HG03354 (cell line): ENCODE measurements at regions not wholly inside any gene's neighbourhood (a gene's known extent, or its start where the extent isn't known, plus 50 kb on each side); places are given as distances from the start of the nearest gene placed in this dataset.

Experiments used
- ATAC-seq: cut with Tn5 transposase; IDR thresholded peaks from one replicate; pipeline ENCODE4 v1.9.1; 2021; ENCODE audit warnings: mild to moderate bottlenecking; ENCODE audit not compliant: unreplicated experiment, poor library complexity, severe bottlenecking

DNA sequence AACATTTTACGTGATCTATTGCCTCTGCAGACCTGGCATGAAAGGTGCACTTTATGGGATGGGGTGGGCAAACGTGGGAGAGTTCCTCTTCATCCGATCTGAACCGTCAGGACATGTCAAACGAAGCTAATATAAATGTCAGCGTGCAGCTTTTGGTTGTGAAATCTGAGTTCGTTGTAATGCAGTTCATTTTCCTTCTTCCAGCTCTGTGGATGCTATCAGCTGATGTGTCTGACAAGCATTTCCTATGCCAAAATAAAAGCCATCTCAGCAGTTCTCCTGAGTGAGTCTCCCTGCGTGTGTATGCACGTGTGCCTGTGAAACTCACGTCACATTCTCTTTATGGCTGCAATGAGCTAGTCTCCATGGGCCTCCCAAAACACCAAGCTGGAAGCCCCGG lies 512.3 kb downstream of the MCTP2 start:
- no peak for ATAC-seq

DNA sequence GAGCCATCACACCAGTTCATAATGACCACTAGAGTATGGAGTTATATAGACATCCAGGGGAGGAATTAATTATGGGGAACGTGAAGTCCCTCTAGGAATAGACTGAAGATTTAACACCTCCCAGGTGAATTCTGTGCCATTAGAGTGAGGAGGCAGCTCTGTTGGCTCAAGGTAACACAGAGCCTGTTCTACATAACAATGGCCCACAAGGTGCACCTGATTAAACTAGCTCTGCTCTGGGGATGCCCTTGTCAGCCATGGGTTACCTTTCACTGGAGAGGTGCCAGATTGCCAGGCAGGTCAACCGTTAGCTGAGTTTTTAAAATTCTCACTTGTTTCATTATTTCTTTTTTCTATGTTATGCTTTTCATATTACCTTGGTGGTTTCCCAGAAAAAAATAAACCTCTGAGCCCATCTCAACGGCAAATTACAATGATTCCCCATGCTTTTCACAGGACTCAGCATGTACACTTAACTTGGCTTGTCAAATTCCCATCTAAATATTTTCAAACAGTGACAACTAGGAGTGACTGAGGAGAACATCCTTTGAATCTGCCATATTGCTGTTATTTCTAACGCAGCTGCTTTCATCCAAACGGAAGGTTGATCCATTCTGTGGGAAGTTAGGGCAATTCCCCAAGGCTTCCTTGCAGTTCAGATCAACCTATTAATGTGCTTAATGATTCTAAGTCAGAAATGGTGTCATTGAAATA lies 512.9 kb downstream of the MCTP2 start:
- no peak for ATAC-seq

DNA sequence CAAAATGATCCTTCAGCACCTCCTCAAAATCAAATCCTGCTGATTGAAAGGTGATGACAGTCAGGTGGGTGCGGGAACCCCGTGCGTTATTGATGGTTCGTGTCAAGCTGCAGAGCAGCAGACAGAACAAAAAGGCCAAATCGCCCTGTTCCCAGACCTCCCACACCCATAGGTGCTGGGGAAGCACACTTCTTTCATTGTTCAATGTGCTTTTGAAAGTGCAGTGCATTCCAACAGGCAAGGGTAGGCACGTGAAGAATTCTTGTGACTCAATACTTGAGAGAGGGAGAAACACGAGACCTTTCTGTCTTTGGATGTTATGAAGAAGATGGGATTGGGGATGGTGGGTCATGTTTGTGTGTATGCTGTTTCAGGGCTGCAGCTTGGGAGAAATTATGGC lies 514.0 kb downstream of the MCTP2 start:
- ATAC-seq: no peak

GRCh38 chr15:94747510-94747909 lies 516.1 kb downstream of the MCTP2 start:
- ATAC-seq: no peak

DNA sequence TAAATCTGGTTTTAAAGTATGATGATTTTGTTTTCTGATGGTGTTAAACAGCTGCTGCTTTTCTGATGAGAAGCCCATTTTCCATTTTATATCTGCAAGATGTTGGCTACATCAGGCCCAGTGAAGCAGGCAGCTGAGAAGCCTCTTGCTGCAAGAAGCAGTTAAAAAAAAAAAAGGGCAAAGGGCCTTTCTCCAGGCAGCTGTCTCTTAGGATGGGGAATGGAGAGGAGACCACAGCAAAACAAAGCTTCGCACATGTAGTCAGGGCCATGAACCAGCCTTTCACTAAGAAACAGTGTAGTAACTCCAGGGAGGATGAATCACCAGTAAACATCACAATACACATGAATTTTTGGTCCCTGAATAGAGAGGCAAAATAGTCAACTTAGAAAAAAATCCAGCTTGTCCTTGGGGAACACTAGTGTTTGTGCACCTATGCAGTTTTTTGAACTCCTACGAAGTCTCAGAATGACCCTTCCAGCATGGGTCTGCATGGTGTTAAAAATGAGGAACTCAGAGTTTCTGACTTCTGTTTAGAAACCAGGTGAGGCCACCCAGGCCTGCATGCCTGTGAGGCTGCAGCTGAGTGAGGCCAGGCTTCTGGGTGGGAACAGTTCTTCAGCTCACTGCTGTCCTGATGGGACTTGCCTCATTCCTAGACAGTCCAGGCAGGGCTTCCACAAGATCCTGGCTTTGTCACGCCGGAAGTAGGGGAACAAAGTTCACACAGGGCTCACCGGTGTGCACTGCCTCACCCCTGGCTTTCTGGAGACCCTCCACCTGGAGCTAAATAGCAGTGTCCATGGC lies 518.7 kb downstream of the MCTP2 start:
- ATAC-seq: no peak

GRCh38 chr15:94760348-94760747 lies 529.0 kb downstream of the MCTP2 start:
- ATAC-seq: no peak

DNA sequence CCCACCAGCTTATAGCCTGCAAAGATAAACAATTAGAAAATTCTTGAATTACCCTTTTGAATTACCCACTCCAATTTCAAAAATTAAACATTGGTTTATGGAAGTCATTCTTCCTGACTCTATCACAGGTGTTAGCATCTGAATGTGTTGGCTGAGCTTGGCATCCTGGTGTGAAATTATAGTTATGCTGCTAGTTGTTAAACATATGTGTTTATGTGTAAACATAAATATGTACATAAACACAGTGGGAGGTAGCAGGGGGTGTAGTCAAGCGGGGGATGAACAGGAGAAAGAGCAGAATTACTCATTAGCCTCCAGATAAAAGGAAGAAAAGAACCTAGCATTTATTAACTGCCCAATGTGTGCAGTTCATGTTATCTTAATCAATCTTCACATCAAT lies 530.2 kb downstream of the MCTP2 start:
- no peak for ATAC-seq

- ATAC-seq: no peak
Observed at GRCh38 chr15:94769089-94769488, 537.7 kb downstream of the MCTP2 start.

- ATAC-seq: no peak
Observed at GRCh38 chr15:94770199-94770598, 538.8 kb downstream of the MCTP2 start.

GRCh38 chr15:94777037-94777436 lies 545.7 kb downstream of the MCTP2 start:
- ATAC-seq: no peak

- ATAC-seq: no peak
Observed at GRCh38 chr15:94778840-94779239, 547.5 kb downstream of the MCTP2 start.

DNA sequence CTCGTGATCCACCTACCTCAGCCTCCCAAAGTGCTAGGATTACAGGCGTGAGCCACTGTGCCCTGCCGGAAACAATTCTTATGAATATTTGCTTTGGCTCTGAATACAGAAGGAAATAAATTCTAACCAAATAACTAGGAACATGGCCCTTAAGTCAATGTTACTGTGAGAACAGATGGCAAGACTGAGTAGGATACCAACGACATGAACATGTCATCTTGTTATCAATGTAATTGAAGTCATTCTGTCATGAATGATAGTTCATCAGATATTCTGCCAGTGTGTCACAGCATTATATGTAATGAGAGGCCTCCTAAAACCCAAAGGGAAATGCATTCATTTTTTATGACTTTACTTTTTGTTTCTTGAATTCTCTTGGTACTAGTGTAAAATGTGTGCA lies 548.8 kb downstream of the MCTP2 start:
- no peak for ATAC-seq

DNA sequence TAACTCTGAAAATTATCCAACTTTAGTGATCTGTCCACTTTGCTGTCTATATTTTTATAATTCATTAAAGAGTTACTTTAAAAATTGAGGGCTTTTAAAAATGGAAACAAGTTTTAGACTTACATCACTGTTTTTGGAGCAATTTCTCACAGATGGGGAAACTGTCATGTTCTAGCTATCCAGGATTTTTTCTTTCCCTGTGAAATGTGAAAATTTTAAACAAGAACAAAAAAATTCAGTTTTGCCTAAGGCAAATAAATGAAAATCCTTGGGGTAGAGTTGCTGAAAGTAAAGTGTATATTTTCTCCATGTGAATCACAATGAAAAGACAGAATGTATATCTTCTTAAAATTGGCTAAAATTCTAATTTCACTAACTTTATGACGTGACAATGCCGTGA lies 553.7 kb downstream of the MCTP2 start:
- no peak for ATAC-seq

- ATAC-seq: no peak
Observed at GRCh38 chr15:94791008-94791407, 559.6 kb downstream of the MCTP2 start.

- ATAC-seq: no peak
Observed at GRCh38 chr15:94791510-94791909, 560.1 kb downstream of the MCTP2 start.

GRCh38 chr15:94792196-94792595 lies 560.8 kb downstream of the MCTP2 start:
- ATAC-seq: no peak

DNA sequence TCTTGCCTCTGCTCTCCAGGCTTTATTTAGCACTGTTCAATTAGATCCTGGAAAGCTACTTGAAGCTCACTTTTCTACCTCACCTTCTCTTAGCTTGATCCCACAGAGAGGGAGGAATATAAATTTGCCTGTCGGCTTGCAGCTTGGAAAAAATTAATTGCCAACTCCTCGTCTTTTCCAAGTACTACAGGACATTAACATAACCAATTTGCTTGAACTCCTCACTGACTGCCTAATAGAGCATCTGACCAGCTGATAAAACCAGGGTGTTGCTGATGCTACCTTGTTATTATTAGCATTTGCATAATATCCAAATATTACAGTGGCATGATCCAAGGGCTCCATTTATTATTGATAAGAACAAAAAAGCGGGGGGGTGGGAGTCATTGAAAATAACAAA lies 561.8 kb downstream of the MCTP2 start:
- ATAC-seq: no peak

- no peak for ATAC-seq
Observed at GRCh38 chr15:94793641-94794040, 562.3 kb downstream of the MCTP2 start.

- ATAC-seq: no peak
Observed at GRCh38 chr15:94804613-94805012, 573.3 kb downstream of the MCTP2 start.

DNA sequence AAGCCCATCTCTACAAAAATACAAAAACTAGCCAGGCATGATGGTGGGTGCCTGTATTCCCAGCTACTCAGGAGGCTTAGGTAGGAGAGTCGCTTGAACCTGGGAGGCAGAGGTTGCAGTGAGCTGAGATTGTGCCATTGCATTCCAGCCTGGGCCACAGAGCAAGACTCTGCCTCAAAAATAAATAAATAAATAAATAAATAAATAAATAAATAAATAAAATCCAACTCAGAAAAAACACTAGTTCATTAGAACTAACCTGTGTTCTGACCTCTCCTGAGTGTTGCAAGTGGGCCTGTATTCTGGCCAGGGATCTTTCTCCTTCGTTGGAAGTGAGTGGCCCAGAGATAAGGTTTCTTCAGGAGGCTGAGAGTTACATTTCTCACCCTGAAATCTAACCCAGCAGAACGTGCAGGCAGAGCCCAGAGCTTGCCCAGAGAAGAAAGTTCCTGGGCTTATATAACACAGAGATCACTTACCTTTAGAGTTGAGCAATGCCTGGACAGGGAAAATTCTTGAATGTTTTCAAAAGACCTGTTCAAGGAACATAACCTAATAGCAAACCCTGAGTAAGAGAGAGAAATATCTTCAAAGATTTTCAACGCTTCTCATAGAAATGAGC lies 583.9 kb downstream of the MCTP2 start:
- no peak for ATAC-seq

GRCh38 chr15:94815914-94816313 lies 584.6 kb downstream of the MCTP2 start:
- ATAC-seq: no peak
